ENCODE measurements at regions not wholly inside any gene's neighbourhood (a gene's known extent, or its start where the extent isn't known, plus 50 kb on each side); places are given as distances from the start of the nearest gene placed in this dataset.

GRCh38 chrX:118198577-118198976 lies 82.0 kb upstream of the KLHL13 start:
- Histone ChIP-seq H3K4me3 (no peak overlapping the region), H3K27me3 (peaks cover 0 to 3% of the 10 kb centered on the region in 2 donors), H3K9me3 (no peaks in the 10 kb centered on the region), H3K36me3 (no peaks in the 10 kb centered on the region), H3K4me1 (no peaks in the 10 kb centered on the region), H3K27ac (no peak overlapping the region)
- intact Hi-C loops (cut with DNase I; ENCODE audit: low total_unique reads) = no loop called here
- TF ChIP-seq POLR2A (IDR thresholded peaks at IDR 0.05) = no peak
- no peak for TF ChIP-seq POLR2AphosphoS5 (IDR thresholded peaks at IDR 0.05)
- no peak for TF ChIP-seq CTCF (IDR thresholded peaks at IDR 0.05)
- DNase-seq (ENCODE audit: low spot score in 2 of 2) = no peak

- Histone ChIP-seq H3K9me3 (no peaks in the 10 kb centered on the region), H3K27ac (peak overlapping the region in 1 of 2 donors; percentile 1), H3K27me3 (peaks cover 0 to 3% of the 10 kb centered on the region in 2 donors), H3K4me1 (no peaks in the 10 kb centered on the region), H3K4me3 (no peak overlapping the region), H3K36me3 (no peaks in the 10 kb centered on the region)
- DNase-seq (ENCODE audit: low spot score in 2 of 2) = no peak
- intact Hi-C loops (cut with DNase I; ENCODE audit: low total_unique reads) = no loop called here
- TF ChIP-seq POLR2AphosphoS5 (IDR thresholded peaks at IDR 0.05) (no peak), POLR2A (IDR thresholded peaks at IDR 0.05) (no peak), CTCF (IDR thresholded peaks at IDR 0.05) (no peak)
These were observed 83.4 kb upstream of the KLHL13 start for GRCh38 chrX:118199997-118200396.

GRCh38 chrX:118205421-118206395 lies 89.1 kb upstream of the KLHL13 start:
- intact Hi-C loops (cut with DNase I; ENCODE audit: low total_unique reads) = no loop called here
- H3K27me3 ChIP-seq = no peaks in the 10 kb centered on the region
- no peaks in the 10 kb centered on the region for H3K36me3 ChIP-seq
- TF ChIP-seq POLR2AphosphoS5 (IDR thresholded peaks at IDR 0.05) = no peak
- TF ChIP-seq POLR2A (IDR thresholded peaks at IDR 0.05) = no peak
- no peak for TF ChIP-seq CTCF (IDR thresholded peaks at IDR 0.05)
- no peak for DNase-seq (ENCODE audit: low spot score in 2 of 2)
- H3K9me3 ChIP-seq = no peaks in the 10 kb centered on the region
- no peak overlapping the region for H3K27ac ChIP-seq
- H3K4me1 ChIP-seq = no peaks in the 10 kb centered on the region
- H3K4me3 ChIP-seq = peak overlapping the region in 1 of 3 donors; percentile 2

GRCh38 chrX:118207831-118208453 lies 91.3 kb upstream of the KLHL13 start:
- TF ChIP-seq CTCF (IDR thresholded peaks at IDR 0.05) = no peak
- no peak for TF ChIP-seq POLR2AphosphoS5 (IDR thresholded peaks at IDR 0.05)
- TF ChIP-seq POLR2A (IDR thresholded peaks at IDR 0.05) = no peak
- H3K27me3 ChIP-seq = peaks cover 0 to 4% of the 10 kb centered on the region in 2 donors
- H3K9me3 ChIP-seq = no peaks in the 10 kb centered on the region
- H3K4me1 ChIP-seq = no peaks in the 10 kb centered on the region
- no peak overlapping the region for H3K27ac ChIP-seq
- H3K4me3 ChIP-seq = no peak overlapping the region
- intact Hi-C loops (cut with DNase I; ENCODE audit: low total_unique reads) = no loop called here
- no peaks in the 10 kb centered on the region for H3K36me3 ChIP-seq
- DNase-seq (ENCODE audit: low spot score in 2 of 2) = no peak

GRCh38 chrX:118208481-118208880 lies 91.9 kb upstream of the KLHL13 start:
- H3K4me1 ChIP-seq = no peaks in the 10 kb centered on the region
- H3K27me3 ChIP-seq = peaks cover 0 to 10% of the 10 kb centered on the region in 2 donors
- no peak overlapping the region for H3K4me3 ChIP-seq
- H3K27ac ChIP-seq = no peak overlapping the region
- TF ChIP-seq POLR2A (IDR thresholded peaks at IDR 0.05) (no peak), CTCF (IDR thresholded peaks at IDR 0.05) (no peak), POLR2AphosphoS5 (IDR thresholded peaks at IDR 0.05) (no peak)
- intact Hi-C loops (cut with DNase I; ENCODE audit: low total_unique reads) = no loop called here
- no peak for DNase-seq (ENCODE audit: low spot score in 2 of 2)
- H3K36me3 ChIP-seq = no peaks in the 10 kb centered on the region
- no peaks in the 10 kb centered on the region for H3K9me3 ChIP-seq
